Occipital lobe (tissue), 1 donor: ENCODE measurements at regions not wholly inside any gene's neighbourhood (a gene's known extent, or its start where the extent isn't known, plus 50 kb on each side); places are given as distances from the start of the nearest gene placed in this dataset.
"Not testable (repeated sequence)": the region's sequence is repeated elsewhere in the genome, so short reads cannot be mapped to it uniquely, and the experiment has no call there.

Source experiments
- DNase-seq: peaks from one replicate; lab custom pipeline; 2025; lab: John Stamatoyannopoulos, UW

DNA sequence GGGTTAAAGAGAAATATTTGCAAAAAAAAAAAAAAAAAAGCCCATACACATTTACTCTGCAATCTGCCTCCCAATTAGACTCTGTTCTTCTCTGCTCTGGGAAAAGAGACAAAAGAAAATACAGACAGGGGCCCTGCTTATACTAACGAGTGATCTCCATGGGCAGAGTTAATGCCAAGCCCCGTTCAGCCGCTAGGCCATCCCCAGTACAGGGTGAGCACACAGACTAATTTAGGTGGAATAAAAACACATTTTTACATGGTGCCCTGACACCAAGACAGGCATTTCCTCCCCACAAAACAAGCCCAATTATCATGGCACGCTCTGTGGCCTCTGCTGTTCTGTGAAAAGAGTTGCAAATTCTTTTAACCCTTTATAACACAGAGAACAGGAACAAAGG is 356.3 kb upstream of the C16orf82 start:
- DNase-seq: no peak

- no peak for DNase-seq
Measured at GRCh38 chr16:26712876-26713275, 353.9 kb upstream of the C16orf82 start.

- DNase-seq: no peak
Measured at GRCh38 chr16:26715969-26716368, 350.8 kb upstream of the C16orf82 start.

DNA sequence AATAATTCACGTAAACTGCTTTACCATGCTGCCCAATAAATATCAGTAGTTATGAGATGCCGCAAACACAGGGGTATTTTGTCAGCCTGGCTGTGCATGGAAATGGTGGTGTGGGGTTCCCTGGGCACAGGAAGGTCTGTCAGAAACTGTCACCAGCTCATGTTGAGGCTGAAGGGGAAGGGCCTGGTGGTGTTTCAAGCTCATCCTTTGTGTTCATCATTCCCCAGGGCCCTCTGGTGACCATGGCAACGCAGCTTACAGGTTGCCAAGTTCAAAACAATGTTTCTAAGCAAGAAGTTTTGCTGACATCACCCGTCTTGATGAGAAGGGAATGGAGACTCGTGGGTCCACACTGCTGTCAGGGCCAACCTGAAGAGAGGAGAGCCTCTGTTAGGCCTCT is 348.9 kb upstream of the C16orf82 start:
- DNase-seq: no peak

DNA sequence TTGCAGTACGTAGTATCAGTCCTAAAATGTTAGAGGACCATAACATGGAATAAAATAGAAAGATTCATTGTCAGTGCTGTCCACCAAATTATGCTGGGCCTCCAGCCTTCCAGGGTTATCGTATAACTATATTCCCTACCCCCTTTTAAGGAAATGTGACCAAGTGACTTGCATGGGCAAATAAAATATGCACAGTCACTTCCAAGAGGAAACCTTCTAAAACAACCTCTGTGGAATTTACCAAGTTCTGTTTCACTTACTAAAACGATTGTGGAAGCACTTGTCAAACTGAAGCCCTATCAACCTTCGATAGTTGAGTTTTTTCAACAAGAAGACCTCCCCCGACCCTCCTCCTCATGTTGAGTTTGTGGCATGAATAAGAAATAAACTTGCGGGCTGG is 345.4 kb upstream of the C16orf82 start:
- no peak for DNase-seq

DNA sequence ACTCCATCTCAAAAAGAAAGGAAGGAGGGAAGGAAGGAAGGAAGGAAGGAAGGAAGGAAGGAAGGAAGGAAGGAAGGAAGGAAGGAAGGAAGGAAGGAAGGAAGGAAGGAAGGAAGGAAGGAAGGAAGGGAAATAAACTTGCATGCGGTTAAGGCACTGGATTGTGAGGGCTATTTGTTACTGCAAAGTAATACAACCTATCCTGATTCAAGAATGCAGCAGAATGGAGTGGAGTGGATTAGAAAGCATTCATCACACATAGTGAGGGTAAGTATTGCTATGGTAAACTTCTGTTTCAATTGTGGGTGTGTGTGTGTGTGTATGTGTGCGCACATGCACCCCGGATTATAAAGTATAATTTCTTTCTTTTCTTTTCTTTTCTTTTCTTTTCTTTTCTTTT is 344.8 kb upstream of the C16orf82 start:
- not testable (repeated sequence) for DNase-seq

GRCh38 chr16:26724189-26724588 is 342.5 kb upstream of the C16orf82 start:
- no peak for DNase-seq

DNA sequence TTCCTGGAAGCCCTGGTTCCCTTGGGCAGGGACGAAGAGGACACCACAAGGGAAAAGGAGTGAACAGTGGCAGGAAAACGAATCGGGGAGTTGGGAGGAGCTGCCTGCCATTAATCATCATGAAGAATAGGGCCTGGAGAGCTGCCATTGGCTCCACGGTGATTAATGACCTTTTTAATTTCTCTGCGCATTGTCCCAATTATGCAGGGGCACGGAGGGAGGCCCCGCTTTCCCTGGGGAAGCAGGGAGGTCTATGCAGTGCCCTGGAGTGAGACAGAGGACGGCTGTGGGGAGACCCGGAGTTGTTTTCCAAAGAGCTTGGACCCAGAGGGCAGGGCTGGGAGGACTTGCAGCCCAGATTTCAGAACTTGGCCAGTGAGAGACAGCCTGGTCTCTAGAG is 338.9 kb upstream of the C16orf82 start:
- DNase-seq: no peak

DNA sequence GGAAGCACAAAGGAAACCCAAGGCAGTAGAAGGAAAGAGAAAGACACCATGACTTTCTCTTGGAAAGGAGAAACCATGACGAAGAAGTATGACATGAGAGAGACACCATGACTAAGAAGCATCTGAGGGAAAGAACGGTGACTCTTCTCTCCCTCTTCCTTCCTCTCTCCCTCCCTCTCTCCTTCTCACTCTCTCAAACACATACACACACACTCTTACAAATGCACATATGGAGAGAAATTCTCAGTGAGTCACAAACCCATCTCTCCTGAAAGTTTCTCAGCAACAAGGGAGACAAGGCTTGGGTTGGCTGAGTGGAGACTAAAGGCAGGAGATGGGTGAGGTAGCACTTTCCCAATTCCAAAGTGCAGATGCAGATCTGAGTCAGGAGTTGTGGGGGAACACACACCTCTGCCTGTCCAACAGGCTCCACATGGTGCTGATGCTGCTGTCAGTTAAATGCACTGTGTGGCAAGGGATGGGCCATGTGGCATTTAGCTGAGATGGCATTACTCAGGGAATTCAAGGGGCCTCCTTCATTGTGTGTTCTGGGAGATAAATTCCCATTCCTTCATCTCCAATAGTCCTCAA is 336.7 kb upstream of the C16orf82 start:
- no peak for DNase-seq

DNA sequence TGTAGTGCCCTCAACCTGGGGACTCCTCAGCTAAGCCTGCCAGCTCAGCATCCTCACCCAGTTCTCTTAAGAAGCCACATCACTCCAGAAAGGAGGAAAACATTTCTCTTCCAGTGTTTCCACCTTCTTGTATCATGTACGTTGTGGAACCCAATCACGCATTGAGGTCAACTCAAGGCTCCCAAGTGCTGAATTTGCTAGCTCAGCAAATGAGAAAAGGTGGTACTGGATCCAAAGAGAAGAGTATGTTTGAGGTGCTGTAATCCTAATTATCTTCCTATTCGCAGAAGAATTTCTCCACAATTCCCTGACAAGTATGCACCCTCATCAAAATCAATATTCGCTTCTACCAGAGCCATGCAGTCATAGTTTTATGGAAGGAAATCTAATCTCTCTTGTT is 335.0 kb upstream of the C16orf82 start:
- no peak for DNase-seq

DNA sequence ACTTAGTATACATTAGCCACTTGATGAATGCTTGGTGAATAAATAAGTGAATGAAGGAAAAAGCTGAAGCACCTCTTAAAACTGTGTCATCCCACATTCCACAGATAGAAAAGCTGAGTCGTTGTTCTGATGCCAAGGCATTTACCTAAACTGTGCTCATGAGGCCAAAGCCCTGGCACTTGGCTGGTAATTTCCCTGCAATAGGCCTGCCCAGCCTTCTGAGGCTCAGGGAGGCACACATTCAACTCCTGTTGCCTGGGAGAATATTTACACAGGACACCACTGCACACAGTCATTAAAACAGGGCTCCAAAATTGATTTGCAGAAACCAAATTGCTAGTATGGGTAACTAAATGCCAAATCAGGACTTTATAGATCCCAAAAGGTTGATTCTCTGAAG is 333.0 kb upstream of the C16orf82 start:
- DNase-seq: no peak

DNA sequence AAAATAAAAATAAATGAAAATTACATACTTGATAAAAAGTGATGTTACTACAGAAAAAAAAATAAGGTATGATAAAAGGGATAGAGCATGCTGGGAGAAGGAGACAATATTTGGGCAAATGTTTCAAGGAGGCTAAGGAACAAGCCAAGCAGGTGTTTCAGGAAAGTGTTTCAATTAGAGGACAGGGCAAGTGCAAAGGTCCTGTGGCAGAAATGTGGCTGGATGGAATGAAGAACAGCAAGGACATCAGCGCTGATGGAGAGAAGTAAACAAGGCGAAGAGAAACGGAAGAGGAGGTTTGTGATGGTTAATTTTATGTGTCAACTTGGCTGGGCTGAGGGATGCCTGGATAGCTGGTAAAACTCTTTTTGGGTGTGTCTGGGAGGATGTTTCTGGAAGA is 331.2 kb upstream of the C16orf82 start:
- DNase-seq: no peak

DNA sequence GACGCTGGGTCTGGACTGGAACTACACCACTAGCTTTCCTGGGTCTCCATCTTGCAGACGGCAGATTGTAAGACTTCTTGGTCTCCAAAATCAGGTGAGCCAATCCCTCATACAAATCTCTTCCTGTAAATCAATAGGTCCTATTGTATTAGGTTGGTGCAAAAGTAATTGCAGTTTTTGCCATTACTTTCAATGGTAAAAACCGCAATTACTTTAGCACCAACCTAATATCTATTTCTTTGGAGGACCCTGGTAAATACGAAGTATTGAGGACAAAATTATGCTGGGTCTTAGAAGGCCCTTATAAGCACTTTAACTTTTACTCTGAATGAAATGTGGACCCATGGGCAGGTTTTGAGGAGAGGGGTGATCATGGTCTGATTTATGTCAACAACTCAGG is 330.6 kb upstream of the C16orf82 start:
- DNase-seq: no peak

- no peak for DNase-seq
Measured at GRCh38 chr16:26740771-26741170, 326.0 kb upstream of the C16orf82 start.

DNA sequence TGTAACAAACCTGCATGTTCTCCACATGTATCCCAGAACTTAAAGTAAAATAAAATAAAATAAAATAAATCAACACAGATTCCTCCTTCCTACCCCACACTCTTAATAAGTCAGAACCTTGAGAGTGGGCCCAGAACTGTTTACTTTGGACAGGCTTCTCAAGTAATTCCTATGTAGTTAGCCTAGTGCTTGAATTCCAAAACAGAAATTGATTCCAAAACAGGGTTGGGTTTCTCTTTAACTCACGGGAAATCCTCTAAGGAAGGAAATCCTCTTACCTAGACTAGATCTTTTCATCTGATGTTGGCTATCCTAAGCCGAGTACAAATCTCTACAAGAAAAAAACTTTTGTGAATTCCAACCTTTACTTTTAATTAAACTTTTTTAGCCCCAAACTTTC is 324.7 kb upstream of the C16orf82 start:
- DNase-seq: no peak

GRCh38 chr16:26744430-26744829 is 322.3 kb upstream of the C16orf82 start:
- no peak for DNase-seq

- DNase-seq: no peak
Measured at GRCh38 chr16:26747760-26748159, 319.0 kb upstream of the C16orf82 start.

DNA sequence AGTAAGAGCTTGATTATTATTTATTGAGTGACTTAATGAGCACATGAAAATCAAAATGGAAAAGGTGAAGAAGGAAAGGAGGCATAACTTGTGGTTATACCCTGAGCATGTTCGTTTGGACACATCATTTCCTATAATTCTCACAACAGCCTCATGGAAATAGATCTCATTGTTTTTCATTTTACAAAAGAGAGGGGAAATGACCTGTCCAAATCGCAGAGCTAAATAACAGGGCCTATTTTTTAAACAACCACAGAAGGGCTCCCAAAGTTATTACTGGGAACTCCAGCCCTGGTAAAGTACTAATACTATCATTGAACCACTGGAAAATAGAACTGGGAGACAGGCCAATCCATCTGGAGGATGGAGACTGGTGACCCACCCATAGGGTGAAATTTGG is 317.7 kb upstream of the C16orf82 start:
- no peak for DNase-seq

GRCh38 chr16:26752166-26752565 is 314.6 kb upstream of the C16orf82 start:
- no peak for DNase-seq

DNA sequence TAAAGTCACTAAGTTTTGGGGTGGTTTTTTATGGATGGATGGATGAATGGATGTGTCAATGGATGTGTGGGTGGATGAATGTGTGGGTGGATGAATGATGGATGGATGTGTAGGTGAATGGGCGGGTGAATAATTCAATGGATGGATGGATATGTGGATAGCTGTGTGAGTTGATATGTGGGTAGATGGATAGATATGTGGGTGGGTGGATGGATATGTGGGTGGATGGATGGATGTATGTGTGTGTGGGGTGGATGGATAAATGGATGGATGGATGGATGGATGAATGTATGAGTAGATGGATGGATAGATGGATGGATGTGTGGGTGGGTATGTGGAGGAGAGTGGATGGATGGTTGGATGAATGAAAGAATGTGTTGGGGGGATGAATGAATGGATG is 310.1 kb upstream of the C16orf82 start:
- DNase-seq: no peak

DNA sequence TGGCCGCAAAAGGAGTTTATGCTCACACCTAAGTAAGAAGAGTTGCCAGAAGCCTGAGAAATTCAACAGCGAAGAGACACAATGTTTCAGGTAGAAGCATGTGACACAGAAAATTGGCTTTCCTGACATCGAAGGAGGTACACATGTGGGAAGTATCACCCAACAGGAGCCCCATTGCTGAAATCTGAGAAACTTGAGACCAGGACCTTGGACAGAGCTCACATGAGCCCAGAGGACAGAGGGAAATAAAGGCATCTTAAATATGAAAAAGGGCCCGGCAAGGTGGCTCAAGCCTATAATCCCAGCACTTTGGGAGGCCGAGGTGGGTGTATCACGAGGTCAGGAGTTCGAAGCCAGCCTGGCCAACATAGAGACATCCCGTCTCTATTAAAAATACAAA is 304.1 kb upstream of the C16orf82 start:
- no peak for DNase-seq

GRCh38 chr16:26765087-26765486 is 301.6 kb upstream of the C16orf82 start:
- DNase-seq: no peak

- DNase-seq: no peak
Measured at GRCh38 chr16:26768385-26769010, 298.2 kb upstream of the C16orf82 start.

DNA sequence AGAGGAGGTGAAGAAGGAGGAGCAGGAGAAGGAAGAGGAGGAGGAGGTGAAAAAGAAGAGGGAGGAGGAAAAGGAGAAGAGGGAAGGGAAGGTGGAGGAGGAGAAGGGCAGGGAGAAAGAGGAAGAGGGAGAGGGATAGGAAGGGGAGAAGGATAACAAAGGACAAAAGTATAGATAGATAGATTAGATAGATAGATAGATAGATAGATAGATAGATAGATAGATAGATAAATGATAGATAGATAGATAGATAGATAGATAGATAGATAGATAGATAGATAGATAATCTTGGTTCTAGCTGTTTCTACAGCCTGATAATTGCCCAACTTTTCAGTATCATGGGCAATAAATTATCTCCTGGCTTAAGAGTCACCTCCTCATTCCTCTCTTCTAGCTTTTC is 296.2 kb upstream of the C16orf82 start:
- no peak for DNase-seq
